SU-DHL-6 (cell line): ENCODE measurements at regions not wholly inside any gene's neighbourhood (a gene's known extent, or its start where the extent isn't known, plus 50 kb on each side); places are given as distances from the start of the nearest gene placed in this dataset.
A peak's percentile ranks its signal among the peaks of the same experiment; 100 is the strongest.

ENCODE experiments used
- H2AFZ ChIP-seq: fragments of 200-600 bp; sonication (generic); 2 replicates; pipeline ENCODE4 v1.6.1; 2014; ENCODE audit warnings: low read depth, mild to moderate bottlenecking, moderate library complexity, mixed read lengths, antibody characterized with exemption, low read length; ENCODE audit not compliant: severe bottlenecking
- H3F3A ChIP-seq: fragments of 200-600 bp; shearing (Covaris generic); 2 replicates; pipeline ENCODE4 v1.6.0; 2016; ENCODE audit warnings: antibody characterized with exemption, mild to moderate bottlenecking; ENCODE audit not compliant: insufficient read depth
- H3K27ac ChIP-seq: fragments of 200-600 bp; sonication (generic); 2 replicates; pipeline ENCODE4 v1.5.1; 2016; ENCODE audit warnings: low read depth, mild to moderate bottlenecking, low read length, moderate library complexity, mixed read lengths
- H3K27me3 ChIP-seq: fragments of 200-600 bp; sonication (generic), shearing (Covaris generic); 2 replicates; pipeline ENCODE4 v1.6.0; 2014; ENCODE audit warnings: mild to moderate bottlenecking, low read length
- H3K36me3 ChIP-seq: fragments of 200-600 bp; sonication (generic); 2 replicates; pipeline ENCODE4 v1.6.1; 2014; ENCODE audit warnings: mild to moderate bottlenecking, low read length, mixed read lengths
- H3K4me2 ChIP-seq: fragments of 300-600, 200-600 bp; shearing (Covaris generic), sonication (generic); 2 replicates; pipeline ENCODE4 v1.6.0; 2014; ENCODE audit warnings: low read length, low read depth, mild to moderate bottlenecking; ENCODE audit not compliant: poor library complexity, severe bottlenecking
- H3K4me3 ChIP-seq: fragments of 200-600 bp; sonication (generic); 2 replicates; pipeline ENCODE4 v1.5.1; 2014; ENCODE audit warnings: antibody characterized with exemption, low read length, mild to moderate bottlenecking, mixed read lengths; ENCODE audit not compliant: insufficient read depth, poor library complexity, severe bottlenecking
- H3K79me2 ChIP-seq: fragments of 200-600 bp; sonication (generic); 2 replicates; pipeline ENCODE4 v1.6.1; 2014; ENCODE audit warnings: mild to moderate bottlenecking, low read length, moderate library complexity; ENCODE audit not compliant: insufficient read depth
- H3K9ac ChIP-seq: fragments of 200-600 bp; sonication (generic); 2 replicates; pipeline ENCODE4 v1.7.0; 2014; ENCODE audit warnings: mild to moderate bottlenecking, low read length
- H3K9me2 ChIP-seq: fragments of 200-600 bp; sonication (generic); replicated peaks from 2 replicates; pipeline ENCODE4 v1.6.1; 2014; ENCODE audit warnings: low read length; ENCODE audit not compliant: insufficient read depth
- H3K9me3 ChIP-seq: fragments of 200-600 bp; sonication (generic); 2 replicates; pipeline ENCODE4 v1.6.1; 2014; ENCODE audit warnings: low read length, mixed read lengths; ENCODE audit not compliant: insufficient read depth
- H4K20me1 ChIP-seq: fragments of 200-600 bp; sonication (generic); 2 replicates; pipeline ENCODE4 v1.6.1; 2014; ENCODE audit warnings: low read depth, mild to moderate bottlenecking, antibody characterized with exemption, low read length, moderate library complexity, mixed read lengths
- CTCF ChIP-seq: fragments of 200-600 bp; sonication (generic); IDR thresholded peaks from one replicate; pipeline ENCODE4 v1.5.1; 2017; ENCODE audit warnings: antibody characterized with exemption, mild to moderate bottlenecking, low read length, moderate library complexity; ENCODE audit not compliant: insufficient read depth, poor library complexity, severe bottlenecking
- EZH2phosphoT487 ChIP-seq: fragments of 200-600 bp; sonication (generic), shearing (Covaris generic); conservative IDR thresholded peaks from 2 replicates; pipeline ENCODE4 v1.6.1; 2018; ENCODE audit warnings: mild to moderate bottlenecking, antibody characterized with exemption, low read length, moderate library complexity, mixed read lengths

GRCh38 chr3:191912616-191913204, 451.7 kb downstream of the PYDC2 start:
- TF ChIP-seq EZH2phosphoT487 = no peak
- no peak for TF ChIP-seq CTCF

DNA sequence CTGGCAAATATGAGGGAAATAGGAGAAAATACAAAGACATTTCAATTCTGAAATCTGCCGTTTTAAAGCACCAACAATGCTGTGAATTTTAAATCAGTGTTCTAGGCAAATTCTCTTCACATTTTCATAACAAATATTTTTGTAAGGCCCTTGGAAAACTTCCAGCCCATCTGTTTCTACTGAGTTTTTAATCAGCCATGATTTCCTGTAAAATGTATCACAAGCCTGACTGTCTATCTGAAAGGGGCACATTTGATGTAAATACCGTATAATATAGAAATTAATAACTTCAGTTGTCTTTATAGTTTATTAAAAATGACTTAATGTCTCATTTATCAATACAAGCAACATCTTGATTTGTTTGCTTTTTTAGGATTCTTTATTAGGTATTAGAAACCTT, 454.7 kb downstream of the PYDC2 start:
- H3K27ac ChIP-seq = no peak overlapping the region
- no peaks in the 10 kb centered on the region for H3K36me3 ChIP-seq
- no peaks in the 10 kb centered on the region for H4K20me1 ChIP-seq
- no peak overlapping the region for H2AFZ ChIP-seq
- H3F3A ChIP-seq = no peaks in the 10 kb centered on the region
- H3K27me3 ChIP-seq = no peaks in the 10 kb centered on the region
- TF ChIP-seq EZH2phosphoT487 = no peak
- no peak for TF ChIP-seq CTCF
- H3K9ac ChIP-seq = no peak overlapping the region
- H3K9me2 ChIP-seq = no peaks in the 10 kb centered on the region
- no peak overlapping the region for H3K4me2 ChIP-seq
- H3K9me3 ChIP-seq = no peaks in the 10 kb centered on the region
- H3K79me2 ChIP-seq = no peaks in the 10 kb centered on the region
- no peak overlapping the region for H3K4me3 ChIP-seq

More at GRCh38 chr3:191912616-191913204, 451.7 kb downstream of the PYDC2 start:
- Histone ChIP-seq H3K4me3 (no peak overlapping the region), H3K36me3 (no peaks in the 10 kb centered on the region), H3F3A (0 out of 2 replicates have a peak, but pooled peaks cover under 1% of the 10 kb centered on the region), H3K27me3 (no peaks in the 10 kb centered on the region), H3K9me2 (no peaks in the 10 kb centered on the region), H3K4me2 (no peak overlapping the region), H2AFZ (peak overlapping the region; percentile 16), H3K79me2 (no peaks in the 10 kb centered on the region), H4K20me1 (no peaks in the 10 kb centered on the region), H3K9ac (no peak overlapping the region), H3K9me3 (no peaks in the 10 kb centered on the region), H3K27ac (no peak overlapping the region)

DNA sequence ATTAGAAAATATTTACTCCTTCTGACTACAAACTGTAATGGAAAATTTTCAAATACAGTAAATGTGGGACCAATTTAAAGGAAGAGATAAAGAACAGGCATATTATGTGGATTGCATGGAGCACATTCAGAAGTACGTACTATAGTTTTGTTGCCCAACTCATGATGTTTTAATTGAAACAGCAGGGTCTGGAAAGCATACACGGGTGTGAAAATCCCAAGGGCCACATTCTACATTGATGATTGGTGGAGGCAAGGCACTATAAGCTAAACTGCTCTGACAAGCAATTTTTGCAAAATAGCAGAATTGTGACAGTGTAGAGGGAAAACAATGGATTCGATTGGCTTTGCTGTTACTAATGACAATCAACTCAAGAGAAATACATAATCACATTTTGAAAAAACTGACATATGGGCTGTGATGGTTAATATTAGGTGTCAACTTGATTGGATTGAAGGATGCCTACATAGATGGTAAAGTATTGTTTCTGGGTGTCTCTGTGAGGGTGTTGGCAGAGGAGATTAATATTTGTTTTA, 458.6 kb downstream of the PYDC2 start:
- Histone ChIP-seq H3K9ac (no peak overlapping the region), H2AFZ (no peak overlapping the region), H4K20me1 (no peaks in the 10 kb centered on the region), H3K36me3 (no peaks in the 10 kb centered on the region), H3K27ac (no peak overlapping the region), H3K79me2 (no peaks in the 10 kb centered on the region), H3K9me2 (no peaks in the 10 kb centered on the region), H3K4me3 (no peak overlapping the region), H3K27me3 (no peaks in the 10 kb centered on the region), H3F3A (no peaks in the 10 kb centered on the region), H3K4me2 (no peak overlapping the region), H3K9me3 (no peaks in the 10 kb centered on the region)
- no peak for TF ChIP-seq EZH2phosphoT487
- TF ChIP-seq CTCF = no peak
